Activated naive CD8-positive, alpha-beta T cell treated with anti-CD3 and anti-CD28 coated beads, Interleukin-2, amount 50 U/mL, for 16 hours (primary cell): ENCODE measurements at regions not wholly inside any gene's neighbourhood (a gene's known extent, or its start where the extent isn't known, plus 50 kb on each side); places are given as distances from the start of the nearest gene placed in this dataset.

Source experiments
- DNase-seq: peaks from one replicate; pipeline ENCODE4 v3.0.0-alpha.2; 2020; ENCODE audit warnings: low read depth, low spot score

DNA sequence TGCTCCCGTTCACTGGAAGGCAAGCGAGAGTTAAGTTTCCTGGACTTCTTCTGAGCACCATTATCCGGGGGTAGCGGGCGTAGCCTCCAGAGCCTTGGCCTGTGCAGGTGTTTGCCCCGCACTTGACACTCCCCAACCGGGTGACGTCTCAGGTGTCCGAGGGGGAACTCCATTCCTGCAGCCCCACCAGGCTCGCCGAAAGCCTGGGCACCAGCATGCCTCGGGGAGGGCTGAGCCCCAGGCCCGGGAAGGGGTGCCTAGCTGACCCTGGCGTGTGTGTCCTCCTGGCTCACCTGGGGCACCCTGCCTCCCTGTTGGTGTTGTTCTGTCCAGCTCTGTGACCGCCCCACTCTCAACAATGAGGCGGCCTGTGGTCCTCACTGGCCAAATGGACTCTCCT is 109.4 kb upstream of the GPR26 start:
- DNase-seq, result no peak

DNA sequence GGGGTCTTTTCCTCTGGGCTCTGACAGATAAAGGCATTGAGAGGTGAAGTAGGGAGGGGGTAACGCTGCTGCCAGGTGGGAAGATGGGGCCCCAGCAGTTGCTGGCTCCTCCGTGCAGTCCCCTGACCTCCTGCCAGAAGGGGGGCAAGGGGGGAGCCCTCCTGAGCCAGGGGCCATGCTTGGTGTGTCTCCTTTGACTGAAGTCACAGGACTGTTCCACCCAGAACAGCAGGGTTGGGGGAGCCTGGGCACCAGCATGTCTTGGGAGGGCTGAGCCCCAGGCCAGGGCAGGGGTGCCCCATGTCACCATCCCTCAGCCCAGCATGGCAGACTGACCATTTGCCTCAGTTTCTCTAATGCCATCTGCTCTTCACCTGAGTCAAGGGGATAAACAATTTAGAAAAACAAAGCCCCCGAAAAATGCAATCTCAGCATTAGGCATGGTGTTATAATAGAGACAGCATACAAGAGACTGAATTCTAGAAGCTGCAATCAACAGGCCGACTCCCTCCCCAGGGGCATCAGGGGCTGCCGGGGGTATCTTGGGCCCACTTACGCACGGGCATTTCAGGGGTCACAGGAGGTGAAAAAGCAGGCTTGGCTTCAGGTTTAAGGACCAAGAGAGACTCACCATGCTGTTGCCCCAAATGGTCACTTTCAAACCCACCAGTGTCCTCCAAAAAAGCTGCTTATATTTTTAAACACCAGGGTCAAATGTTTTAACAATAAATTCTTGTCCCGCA is 108.6 kb upstream of the GPR26 start:
- no peak for DNase-seq

DNA sequence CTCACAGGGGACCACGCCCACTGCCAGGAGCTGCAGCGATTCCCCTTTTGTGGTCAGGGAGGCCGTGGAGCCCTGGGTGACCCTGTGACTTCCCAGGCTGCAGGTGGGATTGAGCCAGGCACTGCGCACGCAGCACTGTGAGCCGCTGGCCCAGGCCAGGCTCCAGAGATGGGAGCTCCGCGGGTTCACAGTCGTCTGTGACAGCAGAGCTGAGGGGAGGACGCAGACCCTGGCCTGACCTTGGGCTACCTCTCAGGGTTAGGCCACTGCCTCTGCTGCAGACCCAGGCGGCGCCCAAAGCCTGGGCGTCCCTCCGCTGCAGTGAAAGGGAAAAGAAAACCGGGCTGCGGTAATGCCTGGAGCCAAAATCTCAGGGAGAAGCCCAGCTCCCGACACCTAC is 107.5 kb upstream of the GPR26 start:
- DNase-seq, result no peak

GRCh38 chr10:123559066-123559822 is 106.9 kb upstream of the GPR26 start:
- peak; percentile 29 for DNase-seq

GRCh38 chr10:123559823-123560092 is 106.4 kb upstream of the GPR26 start:
- no peak for DNase-seq

- DNase-seq, result no peak
These were observed 105.6 kb upstream of the GPR26 start for GRCh38 chr10:123560301-123561140.

DNA sequence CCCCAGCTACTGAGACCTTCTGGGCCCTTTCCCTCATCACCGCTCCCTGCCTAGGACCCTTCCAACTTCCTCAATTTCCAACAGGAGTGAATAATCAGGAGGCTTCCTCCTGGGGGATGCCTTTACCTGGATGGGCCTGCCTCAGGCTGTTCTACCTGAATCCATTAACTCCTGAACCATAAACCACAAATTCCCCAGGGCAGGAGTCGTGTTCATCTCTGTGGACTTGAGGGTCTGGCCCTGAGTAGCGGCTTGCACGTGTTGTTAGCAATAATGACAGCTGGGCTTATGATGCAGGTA is 105.1 kb upstream of the GPR26 start:
- no peak for DNase-seq

DNA sequence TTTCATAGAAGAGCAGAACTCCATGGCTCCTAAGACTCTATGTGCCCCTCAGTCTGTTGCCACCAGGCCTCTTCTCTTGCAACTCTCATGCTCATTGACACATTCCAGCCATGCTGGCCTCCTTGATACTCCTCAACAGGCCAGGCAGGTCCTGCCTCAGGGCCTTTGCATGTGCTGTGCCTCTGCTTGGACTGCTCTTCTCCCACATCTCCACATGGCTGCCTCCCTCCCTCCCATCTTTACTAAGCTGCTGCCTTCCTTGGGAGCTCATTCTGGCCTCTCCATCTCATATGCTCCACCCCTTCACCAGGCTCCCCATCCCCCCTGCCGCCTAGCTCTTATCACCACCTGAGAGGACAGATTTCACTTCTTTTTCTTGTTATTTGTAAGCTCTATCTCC is 103.8 kb upstream of the GPR26 start:
- DNase-seq, result no peak

- no peak for DNase-seq
These were observed 103.2 kb upstream of the GPR26 start for GRCh38 chr10:123562811-123563580.

GRCh38 chr10:123563581-123563855 is 102.6 kb upstream of the GPR26 start:
- no peak for DNase-seq

DNA sequence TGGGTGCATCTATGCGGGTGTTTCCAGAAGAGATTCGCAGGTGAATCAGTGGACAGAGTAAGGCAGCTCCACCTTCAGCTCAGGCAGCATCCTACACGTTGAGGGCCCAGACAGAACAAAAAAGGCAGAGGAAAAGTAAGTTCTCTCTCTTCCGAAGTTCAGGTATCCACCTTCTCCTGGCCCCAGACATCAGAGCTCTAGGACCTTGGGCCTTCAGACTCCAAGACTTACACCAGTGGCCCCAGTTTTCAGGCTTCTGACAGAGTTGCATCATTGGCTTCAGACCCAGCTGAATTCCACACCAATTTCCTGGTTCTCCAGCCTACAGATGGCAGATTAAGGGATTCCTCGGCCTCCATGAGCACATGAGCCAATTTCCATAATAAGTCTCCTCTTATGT is 102.2 kb upstream of the GPR26 start:
- no peak for DNase-seq

- no peak for DNase-seq
These were observed 101.5 kb upstream of the GPR26 start for GRCh38 chr10:123564631-123565030.

- no peak for DNase-seq
These were observed 100.2 kb upstream of the GPR26 start for GRCh38 chr10:123565691-123566660.

DNA sequence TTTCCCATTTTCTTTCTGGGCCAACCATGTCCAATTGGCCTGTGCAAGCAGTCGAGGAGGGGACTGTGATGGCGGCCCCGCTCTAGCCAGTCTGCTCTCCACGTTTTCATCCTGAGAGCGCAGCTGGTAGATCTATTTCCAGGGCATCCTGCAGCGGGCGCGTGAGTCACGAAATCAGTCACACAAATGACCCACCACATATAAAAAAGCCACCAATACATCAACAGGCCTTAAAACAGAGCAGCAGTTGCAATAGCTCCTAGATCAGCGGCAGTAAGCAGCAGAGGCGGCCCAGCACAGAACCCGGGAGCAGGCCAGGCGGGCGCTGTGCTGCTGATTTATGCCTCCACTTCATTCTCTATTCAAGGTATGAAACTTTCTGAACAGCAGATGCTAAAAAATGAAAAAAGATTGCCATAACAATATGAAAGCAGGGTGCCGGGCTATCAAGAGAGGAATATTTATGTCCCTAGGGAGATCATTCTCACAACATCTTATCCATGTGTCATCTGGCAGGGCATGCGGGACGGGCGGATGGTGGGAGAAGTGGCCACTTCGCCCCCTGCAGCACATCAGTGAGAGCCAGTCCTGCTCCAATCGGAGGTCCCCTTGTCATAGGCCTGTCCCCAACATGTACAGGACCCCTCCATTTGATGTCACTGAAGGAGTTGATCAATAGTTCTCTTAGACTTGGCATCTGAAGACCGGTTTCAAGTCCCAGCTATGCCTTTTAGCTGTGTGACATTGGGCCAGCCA is 98.0 kb upstream of the GPR26 start:
- DNase-seq, result no peak

DNA sequence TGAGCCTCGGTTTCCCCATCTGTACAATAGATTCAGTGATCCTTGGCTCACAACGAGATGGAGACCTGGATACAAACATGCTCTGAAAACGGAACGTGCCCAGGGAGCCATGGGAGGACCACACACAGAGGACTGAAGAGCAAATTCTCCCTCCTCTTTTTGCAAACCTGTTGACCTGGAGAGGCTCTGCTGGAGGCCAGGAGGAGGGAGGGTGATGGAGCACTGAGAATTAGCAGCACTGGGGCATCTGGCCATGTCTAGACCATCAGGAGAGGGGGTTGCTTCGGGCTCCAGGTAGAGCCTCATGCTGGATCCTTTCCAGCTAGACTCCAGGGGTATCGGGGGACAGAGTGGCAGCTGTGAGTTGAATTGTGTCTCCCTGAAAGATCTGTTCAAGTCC is 97.4 kb upstream of the GPR26 start:
- no peak for DNase-seq

- DNase-seq, result no peak
These were observed 96.6 kb upstream of the GPR26 start for GRCh38 chr10:123569436-123570035.

DNA sequence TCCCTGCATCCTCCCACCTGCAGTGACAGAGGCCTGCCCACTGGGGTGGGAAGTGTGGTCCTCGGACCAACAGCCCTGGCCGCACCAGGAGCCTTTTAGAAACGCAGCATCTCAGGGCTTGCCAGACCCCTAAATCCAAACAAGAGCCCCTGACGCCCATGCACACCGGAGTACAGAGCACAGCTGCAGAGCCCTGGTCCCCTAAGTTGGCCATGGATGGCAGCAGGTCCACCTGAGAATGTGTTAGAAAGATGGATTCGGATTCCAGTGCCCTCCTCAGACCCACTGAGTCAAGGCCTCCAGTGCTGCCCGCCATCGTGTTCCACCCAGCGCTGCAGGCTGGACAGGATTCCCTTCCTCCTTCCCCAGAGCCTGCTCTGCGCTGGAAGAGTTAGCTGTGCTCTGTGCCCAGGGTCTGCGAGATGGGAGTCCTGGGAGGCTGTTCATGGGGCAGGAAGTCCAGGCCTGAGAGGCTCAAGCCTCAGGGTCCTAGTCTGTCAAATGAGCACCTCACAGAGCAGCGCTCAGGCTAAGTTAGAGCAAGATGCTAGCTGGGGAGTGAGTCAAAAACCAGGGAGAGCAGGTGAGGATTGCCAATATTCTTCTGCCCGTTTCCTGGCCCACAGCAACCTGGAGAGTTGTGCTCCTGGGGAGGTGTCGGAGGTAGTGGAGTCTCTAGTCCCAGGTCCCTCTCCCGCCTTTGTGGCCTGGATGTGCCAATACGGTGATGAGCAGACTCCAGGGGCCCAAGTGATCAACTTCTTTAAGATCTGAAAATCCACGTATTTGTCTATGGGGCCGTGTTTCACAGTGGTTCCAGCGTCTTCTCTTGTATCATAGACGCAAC is 95.9 kb upstream of the GPR26 start:
- no peak for DNase-seq

DNA sequence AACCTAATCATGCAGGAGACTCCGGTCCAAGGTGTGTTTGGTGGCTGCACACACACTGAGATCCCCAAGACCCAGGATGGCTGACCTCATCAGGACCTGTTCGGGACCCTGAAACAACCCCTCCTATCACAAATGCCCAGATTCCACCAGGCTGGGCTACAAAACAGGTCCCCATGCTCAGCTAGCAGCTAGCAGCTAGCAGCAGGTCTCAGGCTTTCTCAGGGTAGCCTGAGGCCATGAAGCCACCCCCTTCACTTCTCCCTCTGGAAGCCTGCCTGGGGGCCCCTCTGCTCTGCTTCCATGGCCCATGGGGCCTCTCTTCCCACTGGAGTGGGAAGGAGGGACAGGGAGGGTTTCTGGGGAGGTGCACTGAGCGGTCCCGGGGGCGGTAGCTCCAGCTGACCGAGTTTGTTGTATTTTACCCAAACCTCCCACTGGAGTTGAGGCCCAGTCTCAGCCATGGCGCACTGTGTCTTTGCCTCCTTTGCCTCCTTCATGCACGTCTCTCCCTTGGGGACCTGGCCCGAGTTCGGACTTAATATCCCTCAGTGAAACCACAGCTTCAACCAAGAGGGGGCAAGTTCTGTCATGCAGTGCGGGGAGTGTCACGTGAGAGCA is 95.1 kb upstream of the GPR26 start:
- no peak for DNase-seq

DNA sequence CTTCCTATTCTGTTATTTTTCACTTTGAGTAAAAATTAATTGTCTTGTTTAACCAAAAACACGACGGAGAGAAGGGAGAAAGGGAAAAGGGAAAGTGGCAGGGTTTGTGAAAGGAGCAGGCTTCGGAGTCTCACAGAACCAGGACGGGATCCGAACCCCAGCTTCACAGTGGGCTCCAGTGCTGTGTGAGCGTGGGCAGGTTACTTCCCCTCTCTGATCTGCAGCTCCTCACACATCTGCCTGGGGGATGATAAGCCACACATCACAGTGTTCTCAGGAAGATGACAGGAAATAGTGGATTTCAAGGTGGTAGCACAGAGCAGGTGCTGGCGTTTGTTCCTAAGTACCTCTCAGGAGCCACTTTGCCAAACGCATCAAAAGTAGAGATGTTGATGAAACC is 94.2 kb upstream of the GPR26 start:
- no peak for DNase-seq
